Stimulated activated CD4-positive, alpha-beta T cell treated with anti-CD3 and anti-CD28 coated beads, Interleukin-1b, Interleukin-23, amount 100 ng/mL, for 48 hours (primary cell): ENCODE measurements at regions not wholly inside any gene's neighbourhood (a gene's known extent, or its start where the extent isn't known, plus 50 kb on each side); places are given as distances from the start of the nearest gene placed in this dataset.

Experiments
- DNase-seq: peaks from one replicate; pipeline ENCODE4 v3.0.0-alpha.2; 2020

DNA sequence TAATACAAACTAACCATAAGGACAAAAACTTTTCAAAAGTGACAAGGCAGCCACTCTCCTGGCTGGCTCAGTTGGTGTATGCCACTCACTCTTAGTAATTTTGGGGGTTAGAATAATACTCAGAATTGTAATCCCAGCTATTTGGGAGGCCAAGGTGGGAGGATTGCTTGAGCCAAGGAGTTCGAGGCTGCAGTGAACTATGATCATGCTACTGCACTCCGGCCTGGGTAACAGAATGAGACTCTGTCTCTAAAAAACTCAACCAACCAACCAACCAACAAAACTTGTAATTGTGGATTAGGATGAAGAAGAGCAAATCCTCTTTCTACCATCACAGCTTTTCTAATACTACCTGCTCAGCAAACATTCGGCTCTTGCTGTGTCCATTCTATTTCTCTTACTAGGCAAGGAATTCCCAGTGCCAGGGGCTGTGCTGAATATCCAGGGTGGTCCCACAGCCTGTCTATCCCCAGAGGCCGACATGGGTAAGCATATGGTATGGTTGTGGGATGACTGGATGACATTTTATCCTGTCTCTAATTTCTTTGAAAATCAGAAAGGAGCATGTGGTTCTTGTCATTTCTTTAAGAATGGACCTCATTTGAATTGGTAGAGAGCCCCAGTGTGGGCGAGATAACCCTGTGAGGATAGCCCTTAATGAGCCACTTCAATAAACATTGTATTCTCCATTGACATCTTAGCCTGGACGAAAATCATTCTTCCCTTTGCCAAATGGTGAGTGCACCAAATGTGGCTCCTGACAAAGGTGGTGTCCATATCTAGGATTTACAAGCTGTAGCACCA, 220.1 kb downstream of the MYCN start:
- DNase-seq: no peak

DNA sequence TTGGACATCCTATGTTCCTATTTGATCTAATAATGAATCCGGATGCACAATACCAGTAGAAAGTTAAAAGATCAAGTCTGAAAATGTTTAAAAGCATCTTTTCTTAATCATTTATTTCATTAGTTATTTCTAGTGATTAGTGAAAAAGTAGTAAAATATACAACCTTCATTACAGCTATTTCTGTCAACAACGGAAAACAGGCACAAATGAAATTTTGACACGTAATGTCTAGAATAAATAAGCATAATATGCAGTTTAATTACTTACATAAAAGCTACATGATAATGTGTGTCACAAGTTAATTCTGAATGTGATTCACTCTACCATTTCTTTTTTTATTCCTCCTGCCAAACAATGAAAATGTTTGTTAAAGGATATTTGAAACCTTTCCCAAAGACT, 216.1 kb downstream of the MYCN start:
- no peak for DNase-seq

DNA sequence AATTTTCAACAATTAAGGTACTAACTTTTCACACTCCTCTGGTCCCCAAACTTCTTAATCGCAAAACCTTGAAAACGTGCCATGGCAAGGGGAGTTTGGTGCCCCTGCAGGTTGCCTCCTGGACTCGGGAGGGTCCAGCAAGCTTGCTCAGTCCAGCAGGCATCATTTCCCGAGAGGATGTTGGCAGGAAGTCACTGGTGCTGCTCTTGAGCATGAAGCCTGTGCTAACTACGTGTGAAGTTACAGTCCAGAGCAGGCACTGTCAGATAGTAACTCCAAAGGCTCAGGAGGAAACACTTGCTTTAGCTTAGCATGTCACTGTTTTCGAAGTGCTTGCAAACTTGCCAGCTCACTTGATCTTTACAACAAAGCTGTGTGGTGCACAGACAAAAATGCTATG, 215.4 kb downstream of the MYCN start:
- DNase-seq: no peak

DNA sequence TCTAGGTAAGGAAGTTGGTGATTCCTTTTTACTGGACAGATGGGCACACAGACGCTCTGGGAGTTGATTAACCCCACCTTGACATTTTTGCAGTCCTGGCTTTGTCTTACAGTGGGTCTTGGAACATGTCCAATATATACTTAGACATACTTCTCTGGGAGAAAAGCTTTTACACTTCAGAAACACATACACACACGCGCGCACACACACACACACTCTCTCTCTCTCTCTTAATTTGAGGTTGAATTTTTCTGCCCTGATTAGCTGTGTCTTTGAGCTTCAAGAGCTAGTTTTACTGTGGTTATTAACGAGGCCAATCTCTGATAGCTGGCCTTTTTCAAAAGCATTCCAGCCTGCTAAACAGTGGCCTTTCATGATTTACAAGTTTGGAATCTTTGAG, 215.0 kb downstream of the MYCN start:
- no peak for DNase-seq

DNA sequence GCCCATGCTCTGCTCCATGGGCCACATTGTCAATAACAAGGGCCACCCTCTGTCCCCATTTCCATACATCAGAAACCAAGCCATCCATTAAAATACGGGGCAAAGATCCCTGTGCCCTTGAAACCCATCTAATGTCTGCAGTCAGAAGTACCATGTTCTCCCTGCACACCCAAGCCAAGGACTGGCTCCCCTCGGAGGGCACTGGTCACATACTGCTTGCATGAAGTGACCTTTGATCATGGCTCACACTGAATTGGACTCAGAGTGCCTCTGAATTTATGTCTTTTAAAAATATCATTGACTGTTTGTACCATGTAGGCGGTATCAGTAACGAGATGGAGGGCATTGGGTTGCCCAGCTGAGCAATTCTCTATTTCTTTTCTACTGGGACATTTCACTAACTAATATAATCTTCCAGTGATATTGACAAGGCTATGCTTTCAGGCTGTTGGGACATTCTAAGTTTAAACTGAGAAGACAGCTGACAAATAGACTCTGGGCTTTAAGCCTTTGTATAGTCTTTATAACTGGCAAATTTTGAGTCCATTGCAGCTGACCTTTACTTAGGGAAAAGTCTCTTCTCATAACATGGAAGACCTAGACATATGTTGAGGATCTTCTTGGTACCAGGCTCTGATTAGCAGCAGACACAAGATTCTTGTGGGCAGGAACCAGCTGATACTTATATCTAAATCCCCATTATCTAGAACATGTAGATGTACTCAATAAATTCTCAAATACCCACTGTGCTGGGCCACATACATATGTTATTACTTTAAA, 214.3 kb downstream of the MYCN start:
- DNase-seq: no peak

DNA sequence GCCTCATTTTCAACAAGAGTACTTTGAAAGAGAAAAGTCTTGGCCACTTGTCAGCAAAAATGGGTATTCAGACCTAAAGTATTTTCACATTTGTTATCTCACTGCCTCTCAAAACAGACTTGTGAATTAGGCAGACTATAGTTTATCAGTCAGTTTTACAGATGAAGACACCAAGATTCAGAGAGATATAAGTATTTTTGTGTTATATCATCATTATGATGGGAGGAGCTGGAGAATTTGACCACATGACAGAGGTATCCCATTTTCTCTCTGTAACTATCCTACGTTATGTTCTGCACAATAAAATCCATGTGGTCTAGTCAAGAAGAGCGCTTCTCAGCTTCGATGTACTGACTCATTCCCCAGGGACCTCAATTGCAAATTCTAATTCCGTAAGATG, 213.7 kb downstream of the MYCN start:
- no peak for DNase-seq

DNA sequence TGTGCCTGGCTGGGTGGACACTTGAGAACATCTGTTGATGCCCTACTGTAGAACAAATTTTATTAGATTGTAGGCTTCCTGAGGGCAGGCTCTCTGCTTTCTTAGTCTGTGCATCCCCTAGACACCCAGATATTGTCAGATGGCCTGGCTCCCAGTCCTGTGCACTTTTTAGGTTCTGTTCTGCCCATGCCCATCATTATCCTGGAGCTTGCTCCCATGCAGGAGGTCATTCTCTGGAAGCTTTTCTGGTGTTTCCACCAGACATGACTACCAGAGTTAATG, 213.3 kb downstream of the MYCN start:
- DNase-seq: no peak

DNA sequence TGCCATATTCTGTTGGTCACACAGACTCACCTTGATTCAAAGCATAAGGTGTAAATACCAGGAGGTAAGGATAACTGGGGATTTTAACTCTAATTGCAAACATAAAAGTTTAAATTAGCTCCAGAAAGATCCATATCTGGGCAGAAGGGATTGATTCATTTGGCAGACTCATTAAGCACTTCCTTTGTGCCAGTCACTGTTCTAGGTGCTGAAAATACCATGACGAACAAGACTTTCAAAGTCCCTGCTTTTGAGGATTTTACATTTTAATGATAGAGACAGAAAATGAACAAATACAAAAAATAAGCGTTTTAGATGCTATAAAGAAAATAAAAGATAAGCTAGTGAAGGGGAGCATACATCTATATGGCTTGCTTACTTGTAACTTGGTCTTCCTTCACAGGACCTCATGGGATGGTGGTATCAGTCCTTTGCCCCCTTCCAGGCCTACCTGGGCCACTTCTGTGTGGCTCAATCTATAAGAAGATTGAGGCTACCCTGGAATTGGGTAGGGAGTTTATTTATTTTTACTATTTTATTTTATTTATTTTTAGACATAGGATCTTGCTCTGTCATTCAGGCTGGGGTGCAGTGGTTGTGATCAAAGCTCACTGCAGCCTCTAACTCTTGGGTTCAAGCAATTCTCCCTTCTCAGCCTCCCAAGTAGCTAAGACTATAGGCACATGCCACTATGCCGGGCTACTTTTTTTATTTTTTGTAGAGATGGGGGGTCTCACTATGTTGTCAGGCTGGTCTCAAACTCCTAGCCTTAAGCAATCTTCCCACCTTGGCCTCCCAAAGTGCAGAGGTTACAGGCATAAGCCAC, 212.8 kb downstream of the MYCN start:
- no peak for DNase-seq

DNA sequence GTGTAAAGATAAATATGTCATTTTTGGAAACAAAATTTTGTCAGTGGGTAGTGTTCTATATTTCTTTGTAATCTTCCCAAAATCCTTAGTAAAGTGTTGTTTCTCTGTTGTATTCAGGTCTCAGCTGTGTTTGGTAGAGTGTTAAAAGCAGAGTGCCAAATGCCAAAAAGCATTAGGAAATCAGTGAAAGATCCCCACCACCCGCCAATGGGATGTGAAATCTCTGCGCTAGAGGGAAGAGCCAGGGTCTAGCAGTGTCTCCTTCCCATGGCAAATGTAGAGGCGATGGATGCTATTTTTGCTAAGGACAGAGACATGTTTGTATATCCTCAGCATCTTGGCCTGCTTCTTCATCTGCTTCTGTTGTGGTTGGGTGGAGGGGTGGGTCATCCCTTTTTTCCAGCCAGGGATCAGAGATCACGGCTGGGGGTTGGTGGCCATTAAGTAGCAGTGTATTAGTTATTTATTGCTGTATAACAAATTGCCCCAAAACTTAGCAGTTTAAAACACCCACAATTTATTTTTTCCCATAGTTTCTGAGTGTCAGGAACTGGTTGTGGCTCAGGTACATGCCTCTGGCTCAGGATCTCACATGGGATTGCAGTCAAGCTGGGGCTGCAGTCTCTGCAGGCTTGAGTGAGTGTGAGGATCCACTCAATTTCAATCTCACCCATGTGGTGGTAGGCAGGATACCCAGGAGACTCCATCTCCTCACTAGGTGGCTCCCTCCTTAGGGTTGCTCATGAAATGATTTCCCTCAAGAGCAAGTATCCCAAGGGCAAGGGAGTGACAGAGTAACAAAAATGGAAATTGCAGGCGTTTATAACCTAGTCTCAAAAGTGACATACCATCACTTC, 211.9 kb downstream of the MYCN start:
- no peak for DNase-seq

DNA sequence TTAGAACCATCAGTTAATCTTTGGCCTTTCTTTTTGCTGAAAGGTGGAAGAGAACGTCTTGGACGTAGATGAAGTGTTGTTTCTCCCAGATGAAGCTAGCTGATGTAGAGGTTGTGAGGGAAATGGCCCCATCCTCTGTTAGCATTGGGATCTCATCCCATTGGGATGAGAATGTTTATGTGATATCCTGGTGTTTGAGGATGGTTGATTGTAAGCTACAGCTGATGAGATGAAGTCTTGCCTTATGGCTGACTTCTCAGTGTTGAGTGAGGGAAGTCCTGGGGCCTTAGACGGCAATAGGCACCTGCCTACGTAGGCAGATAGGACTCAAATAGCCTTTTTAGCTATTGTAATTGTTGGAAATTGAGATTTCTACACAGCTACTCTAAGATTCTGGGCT, 211.3 kb downstream of the MYCN start:
- DNase-seq: no peak

DNA sequence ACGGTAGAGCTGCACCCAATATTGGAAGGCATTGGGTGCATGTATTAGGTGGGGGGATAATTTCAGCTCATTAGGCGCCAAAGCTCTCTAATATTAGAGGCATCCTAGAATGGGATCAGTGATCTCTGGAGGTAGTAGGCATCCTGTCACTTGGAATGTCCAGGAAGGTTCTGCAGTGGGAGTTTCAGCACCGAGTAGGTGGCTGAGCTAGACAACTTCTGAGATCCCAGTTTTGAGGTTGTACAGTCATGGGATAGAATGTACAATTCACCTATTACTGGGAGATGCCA, 210.9 kb downstream of the MYCN start:
- DNase-seq: no peak

DNA sequence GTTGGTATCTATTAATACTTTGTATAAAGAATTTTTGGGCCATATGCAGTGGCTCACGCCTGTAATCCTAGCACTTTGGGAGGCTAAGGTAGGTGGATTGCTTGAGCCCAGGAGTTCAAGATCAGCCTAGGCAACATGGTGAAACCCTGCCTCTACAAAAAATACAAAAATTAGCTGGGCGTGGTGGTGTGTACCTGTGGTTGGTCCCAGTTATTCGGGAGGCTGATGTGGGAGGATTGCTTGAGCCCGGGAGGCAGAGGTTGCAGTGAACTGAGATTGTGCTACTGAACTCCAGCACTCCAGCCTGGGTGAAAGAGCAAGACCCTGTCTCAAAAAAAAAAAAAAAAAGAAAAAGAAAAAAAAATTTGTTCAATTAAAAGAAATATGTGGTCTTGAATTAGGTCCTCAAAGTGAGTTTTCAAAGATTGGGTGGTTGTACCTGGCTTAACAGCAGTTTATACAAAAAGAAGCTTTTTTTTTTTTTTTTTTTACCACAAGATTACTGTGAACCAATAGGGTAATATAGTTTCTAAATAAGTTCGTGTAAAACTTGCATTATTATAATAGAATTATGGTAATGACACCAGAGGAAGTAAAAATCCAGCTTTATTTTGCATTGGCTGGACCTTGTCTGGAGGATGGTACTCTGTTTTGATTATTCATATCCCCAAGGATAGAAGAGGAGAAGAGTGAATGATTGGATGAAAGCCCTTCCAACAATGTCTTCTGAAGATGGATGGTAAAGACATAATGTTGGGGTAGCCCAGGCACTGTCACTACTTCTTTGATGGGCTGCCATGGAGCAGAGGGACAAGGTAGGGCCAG, 210.3 kb downstream of the MYCN start:
- DNase-seq: no peak

DNA sequence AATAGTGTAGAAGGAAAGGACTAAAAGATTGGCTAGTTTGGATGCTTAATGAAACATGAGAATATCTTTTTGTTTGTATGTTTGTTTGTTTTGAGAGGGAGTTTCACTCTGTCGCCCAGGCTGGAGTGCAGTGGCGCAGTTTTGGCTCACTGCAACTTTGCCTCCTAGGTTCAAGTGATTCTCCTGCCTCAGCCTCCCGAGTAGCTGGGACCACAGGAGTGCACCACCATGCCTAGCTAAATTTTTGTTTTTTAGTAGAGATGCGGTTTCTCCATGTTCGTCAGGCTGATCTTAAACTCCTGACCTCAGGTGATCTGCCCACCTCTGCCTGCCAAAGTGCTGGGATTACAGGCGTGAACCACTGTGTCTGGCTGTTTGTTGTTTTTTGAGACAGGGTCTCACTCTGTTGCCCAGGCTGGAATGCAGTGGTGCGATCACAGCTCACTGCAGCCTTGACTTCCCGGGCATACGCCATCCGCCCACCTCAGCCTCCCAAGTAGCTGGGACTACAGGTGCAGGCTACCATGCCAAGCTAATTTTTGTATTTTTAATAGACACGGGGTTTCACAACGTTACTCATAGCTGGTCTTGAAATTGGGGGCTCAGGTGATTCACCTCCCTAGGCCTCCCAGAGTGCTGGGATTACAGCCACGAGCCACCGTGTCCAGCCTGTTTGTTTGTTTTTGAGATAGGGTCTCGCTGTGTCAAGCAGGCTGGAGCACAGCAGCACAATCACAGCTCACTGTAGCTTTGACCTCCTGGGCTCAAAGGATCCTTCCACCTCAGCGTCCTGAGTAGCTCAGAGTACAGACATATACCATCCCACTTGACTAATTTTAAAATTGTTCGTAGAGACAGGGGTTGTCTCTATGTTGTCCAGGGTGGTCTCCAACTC, 209.2 kb downstream of the MYCN start:
- DNase-seq: no peak

DNA sequence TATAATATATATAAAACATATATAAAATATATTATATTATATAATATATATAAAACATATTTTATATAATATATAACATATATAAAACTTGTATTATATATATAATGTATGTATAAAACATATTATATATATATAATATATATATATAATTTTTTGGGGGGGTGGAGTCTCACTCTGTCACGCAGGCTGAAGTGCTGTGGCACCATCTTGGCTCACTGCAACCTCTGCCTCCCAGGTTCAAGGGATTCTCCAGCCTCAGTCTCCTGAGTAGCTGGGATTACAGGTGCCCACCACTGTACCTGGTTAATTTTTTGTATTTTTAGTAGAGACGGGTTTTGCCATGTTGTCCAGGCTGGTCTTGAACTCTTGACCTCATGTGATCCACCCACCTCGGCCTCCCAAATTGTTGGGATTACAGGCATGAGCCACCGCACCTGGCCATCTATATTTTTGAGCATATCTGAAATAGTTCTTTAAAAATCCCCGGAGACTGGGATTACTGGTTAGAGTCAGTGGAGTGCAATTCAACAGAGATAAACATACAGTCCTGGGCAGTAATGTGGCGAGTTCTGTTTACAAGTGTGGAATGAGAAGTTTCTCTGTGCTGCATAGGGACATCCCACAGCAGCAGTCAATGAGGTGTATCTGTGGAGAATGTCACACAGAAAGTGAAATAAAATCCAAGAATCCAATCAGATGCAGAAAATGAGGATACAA, 208.4 kb downstream of the MYCN start:
- DNase-seq: no peak

DNA sequence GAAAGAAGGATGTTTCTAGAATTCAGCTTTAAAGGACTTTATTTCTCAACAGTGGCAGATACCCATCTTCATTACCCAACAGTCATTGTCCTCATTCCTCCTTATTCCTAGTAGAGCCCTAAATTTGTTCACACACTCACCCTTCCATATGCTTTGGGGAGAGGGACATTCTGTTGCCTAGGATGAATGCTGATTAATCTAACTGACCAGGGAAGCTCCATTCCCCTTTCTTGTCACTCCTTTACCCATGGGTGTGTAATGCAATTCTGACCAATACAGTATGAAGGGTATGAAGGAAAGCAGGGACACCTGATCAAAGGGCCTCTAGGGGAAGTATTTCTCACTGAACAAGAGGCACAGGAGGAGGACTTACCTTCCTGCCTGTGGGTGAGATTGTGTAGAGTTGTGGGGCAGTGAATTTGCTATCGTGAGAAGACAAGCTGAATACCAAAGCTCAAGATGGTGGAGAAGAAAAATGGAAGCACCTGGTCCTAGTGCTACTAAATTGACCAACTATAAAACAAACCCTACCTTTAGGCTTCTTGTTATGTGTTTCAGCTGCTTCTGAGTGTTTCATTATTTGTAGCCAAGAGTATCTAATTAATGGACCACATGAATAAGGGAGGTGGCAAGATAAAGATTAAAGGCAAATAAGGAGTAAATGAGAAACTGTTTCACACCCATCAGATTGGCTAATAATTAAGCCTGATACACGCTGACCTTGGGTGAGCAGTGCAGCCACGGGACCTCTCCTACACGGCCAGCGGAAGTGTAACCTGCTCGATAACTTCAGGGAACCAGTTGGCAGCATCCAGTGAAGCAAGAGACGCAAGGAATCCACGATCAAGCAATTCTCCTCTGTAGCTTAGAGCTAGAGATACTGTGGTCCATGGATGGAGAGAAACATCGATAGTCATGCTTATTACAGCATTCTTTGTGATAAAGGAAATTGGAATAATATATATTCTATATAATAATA, 202.3 kb downstream of the MYCN start:
- no peak for DNase-seq

DNA sequence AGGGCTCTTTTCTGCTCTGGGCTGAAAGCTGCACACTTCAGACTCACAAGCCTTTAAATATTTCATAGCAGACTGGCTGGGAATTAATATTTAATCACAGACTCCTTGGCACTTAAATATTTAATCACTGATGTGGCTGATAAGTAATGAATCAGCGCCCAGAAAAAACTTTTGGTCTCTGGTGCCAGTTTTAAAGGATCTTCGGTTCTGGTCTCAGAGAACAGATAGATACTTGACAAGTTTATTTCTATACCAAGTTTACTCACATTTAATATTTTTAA, 201.2 kb downstream of the MYCN start:
- no peak for DNase-seq

DNA sequence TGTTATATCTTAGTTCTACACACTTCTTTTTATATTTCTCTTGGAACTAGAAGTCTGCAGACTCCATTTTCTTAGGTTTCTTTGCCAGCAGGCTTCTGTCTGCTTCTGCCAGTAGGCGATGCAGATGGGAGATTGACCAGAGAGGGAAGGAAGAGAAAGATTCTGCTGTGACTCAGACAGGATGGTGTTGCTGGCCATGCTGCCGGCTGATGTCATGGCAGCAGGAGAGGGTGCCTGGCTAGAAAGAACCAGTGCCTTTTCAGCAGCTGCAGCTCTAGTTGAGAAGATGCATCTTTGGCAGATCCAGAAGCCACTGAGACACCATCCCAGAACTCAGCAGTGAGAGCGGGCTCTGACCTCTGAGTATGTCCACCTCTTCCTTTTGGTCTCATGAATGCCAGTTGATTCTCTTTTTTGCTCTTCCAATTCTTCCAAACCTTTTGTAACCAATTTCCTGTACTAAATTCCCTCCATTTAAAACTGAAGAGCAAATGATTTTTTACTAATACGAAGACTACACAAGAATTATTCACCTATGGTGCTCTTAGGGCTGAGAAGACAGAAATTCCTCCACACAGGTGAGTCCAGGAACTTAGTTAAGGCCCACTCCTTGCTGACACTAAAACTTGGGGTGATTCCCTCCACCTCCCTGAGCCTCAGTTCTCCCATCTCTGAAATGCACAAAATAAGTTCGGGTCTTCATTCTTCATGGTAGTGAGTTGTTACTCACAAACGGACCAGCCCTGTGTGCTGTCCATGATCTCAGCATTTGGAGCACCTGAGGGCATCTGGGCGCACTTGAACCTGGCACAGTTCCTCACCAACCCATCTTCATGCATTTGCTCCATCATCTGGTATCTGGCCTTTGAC, 200.7 kb downstream of the MYCN start:
- DNase-seq: no peak
